GM12873 (cell line): ENCODE measurements at regions not wholly inside any gene's neighbourhood (a gene's known extent, or its start where the extent isn't known, plus 50 kb on each side); places are given as distances from the start of the nearest gene placed in this dataset.
A peak's percentile ranks its signal among the peaks of the same experiment; 100 is the strongest.

Experiments used
- TF ChIP-seq, protein P1 (sequence below): IDR thresholded peaks from 2 replicates; pipeline ENCODE4 v1.5.1; 2012; ENCODE audit warnings: low read depth, mild to moderate bottlenecking, moderate library complexity, low read length, control low read depth; ENCODE audit not compliant: insufficient read depth; ENCODE audit errors: missing control alignments

DNA sequence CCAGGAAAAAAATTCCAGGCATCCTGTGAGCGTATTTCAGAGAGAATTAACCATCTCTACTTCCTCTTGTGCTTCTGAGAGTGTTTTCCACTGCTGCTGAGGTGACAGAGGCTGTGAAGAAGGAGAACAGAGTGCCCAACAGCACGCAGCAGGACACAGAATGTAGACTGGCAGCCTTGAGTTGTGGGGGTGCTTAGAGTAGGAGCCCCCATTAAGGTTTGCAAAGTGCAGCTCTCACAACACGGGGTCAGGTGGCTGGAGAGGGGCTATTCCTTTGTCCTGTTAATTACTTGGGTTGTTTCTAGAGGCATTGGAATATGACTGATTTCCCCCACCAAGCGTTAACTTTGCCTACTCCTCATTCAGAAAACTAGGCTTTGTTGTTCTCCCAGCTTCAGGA, 370.6 kb downstream of the TSHZ3 start:
- TF ChIP-seq, protein P1, sequence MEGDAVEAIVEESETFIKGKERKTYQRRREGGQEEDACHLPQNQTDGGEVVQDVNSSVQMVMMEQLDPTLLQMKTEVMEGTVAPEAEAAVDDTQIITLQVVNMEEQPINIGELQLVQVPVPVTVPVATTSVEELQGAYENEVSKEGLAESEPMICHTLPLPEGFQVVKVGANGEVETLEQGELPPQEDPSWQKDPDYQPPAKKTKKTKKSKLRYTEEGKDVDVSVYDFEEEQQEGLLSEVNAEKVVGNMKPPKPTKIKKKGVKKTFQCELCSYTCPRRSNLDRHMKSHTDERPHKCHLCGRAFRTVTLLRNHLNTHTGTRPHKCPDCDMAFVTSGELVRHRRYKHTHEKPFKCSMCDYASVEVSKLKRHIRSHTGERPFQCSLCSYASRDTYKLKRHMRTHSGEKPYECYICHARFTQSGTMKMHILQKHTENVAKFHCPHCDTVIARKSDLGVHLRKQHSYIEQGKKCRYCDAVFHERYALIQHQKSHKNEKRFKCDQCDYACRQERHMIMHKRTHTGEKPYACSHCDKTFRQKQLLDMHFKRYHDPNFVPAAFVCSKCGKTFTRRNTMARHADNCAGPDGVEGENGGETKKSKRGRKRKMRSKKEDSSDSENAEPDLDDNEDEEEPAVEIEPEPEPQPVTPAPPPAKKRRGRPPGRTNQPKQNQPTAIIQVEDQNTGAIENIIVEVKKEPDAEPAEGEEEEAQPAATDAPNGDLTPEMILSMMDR, result no peak

DNA sequence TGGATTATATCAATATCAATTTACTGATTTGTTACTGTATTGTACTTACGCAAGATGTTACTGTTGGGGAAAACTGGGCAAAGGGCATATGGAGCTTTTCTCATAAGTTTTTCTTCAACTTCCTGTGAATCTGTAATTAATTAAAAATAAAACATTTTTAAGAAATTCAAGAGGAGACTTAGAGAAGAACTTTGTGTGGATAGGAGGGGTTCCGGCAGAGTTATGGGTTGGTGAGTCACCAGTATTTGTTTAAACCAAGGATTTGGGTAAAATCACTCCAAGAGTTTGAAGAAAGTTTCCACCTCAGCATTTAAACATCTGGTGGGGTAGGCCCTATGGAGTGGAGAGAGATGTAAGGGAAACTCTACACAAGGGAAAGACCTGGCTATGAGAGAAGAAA, 379.6 kb downstream of the TSHZ3 start:
- TF ChIP-seq, protein P1, result no peak

DNA sequence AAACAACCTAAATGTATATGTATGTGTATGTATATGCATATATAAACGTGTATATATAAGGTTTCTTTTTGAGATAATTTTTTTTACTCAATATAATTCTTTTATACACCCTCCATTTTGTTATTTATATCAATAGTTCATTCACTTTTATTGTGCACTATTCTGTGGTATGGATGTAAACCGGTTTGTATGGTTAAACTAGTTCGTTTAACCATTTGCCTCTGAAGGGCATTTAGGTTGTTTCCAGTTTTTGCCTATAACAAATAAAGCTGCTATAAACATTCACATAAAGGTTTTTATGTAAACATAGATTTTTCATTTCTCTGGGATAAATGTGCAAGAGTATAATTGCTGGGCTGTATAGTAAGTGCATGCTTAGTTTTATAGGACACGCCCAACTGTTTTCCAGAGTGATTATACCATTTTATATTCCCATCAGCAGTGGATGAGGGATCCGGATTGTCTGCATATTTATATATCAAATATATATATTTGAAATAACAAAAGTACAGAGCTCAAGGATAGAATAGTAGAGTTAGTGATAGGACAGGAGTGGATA, 380.3 kb downstream of the TSHZ3 start:
- TF ChIP-seq, protein P1, result no peak

DNA sequence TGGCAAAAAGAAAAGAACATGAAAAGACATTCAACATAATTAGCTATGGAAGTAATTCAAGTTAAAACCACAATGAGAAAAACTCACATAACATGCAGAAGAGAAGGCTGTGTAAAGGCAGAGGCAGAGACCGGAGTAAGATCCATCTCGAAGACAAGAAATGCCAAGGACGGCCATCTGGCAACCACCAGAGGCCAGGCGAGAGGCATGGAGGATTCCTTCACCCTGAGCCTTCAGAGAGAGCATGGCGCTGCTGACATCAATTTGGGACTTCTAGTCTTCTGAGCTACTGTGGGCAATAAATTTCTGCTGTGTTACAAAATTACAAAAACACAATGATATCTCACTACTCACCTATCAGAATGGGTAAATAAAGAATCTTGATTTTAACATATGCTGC, 381.0 kb downstream of the TSHZ3 start:
- TF ChIP-seq, protein P1, result peak; percentile 1

DNA sequence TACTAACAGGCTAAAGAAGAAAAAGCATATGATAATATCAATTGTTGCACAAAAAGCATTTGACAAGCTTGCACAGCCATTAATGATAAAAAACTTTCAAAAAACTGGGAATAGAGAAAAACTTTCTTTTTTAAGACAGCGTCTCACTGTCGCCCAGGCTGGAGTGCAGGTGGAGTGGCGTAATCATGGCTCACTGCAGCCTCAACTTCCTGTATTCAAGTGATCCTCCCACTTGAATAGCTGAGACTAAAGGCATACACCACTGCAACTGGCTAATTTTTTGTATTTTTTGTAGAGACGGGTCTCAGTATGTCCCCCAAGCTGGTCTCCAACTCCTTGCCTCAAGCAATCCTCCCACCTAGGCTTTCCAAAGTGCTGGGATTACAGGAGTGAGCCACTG, 382.8 kb downstream of the TSHZ3 start:
- TF ChIP-seq, protein P1, result no peak

DNA sequence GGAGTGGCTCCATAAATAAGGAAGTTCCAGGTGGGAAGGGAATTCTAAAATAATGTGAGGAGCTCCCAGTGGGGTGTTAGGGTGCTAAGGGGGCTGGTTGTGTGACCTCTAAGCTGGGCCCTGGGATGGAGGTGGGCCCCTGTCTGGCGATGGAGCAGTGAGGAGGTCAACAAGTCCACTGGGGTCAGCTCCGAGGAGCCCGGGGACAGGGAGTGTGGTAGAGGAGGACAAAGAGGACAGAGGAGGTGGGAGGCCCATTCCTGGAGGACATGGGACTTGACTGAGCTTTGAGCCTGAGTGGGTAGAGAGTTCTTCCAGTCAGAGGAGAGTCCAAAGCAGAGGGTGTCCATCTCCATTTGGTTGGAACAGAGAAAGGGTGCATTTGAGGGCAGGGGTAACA, 390.2 kb downstream of the TSHZ3 start:
- TF ChIP-seq, protein P1, result no peak

DNA sequence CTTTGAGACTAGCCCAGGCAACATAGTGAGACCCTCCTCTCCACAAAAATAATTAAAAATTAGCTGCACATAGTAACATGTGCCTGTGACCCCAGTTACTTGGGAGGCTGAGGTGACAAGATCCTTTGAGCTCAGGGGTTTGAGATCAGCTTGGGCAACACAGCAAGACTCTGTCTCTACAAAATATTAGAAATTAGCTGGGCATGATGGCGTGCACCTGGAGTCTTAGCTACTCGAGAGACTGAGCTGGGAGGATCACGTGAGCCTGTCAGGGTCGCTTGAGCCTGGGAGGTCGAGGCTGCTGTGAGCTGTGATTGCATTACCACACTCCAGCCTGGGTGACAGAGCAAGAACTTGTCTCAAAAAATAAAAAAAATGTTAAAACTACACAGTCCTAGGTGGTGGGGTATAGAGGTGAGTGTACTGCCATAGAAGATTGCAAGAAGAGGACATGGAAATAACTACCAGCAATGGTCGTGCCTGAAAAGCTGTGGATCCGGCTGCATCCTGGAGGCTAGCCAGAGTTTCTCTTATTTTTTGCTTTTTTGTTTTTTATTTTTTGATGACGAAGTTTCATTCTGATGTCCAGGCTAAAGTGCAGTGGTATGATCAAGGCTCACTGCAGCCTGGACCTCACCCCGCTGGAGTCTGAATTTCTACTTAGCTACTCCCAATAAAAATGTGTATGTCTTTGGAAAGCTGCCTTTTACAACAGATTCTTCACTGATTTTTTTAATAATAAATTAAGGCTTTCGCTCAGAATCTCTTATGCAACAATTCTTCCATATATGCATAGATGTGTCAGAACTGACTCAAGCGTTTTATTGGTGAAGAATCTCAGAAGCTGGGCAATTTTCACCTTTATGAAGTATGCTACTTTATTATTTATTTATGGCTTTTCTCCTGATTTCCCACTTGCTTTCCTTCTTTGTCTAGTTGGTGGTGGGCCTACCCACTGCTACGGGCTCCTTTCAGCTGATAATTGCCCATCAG, 393.8 kb downstream of the TSHZ3 start:
- TF ChIP-seq, protein P1, result no peak
